HFFc6 (cell line): ENCODE measurements at regions not wholly inside any gene's neighbourhood (a gene's known extent, or its start where the extent isn't known, plus 50 kb on each side); places are given as distances from the start of the nearest gene placed in this dataset.

Experiments
- DNase-seq: peaks from one replicate; pipeline ENCODE4 v3.0.0-alpha.2; 2018
- H3K27ac Mint-ChIP-seq: 2 replicates; pipeline ENCODE4 v1.8.0; 2020; ENCODE audit warnings: mild to moderate bottlenecking, mixed read lengths
- H3K27me3 Mint-ChIP-seq: 2 replicates; pipeline ENCODE4 v1.8.0; 2021; ENCODE audit warnings: mild to moderate bottlenecking, moderate library complexity, mixed read lengths; ENCODE audit not compliant: insufficient read depth
- H3K36me3 Mint-ChIP-seq: 2 replicates; pipeline ENCODE4 v1.8.0; 2021; ENCODE audit warnings: low read depth, mixed read lengths
- H3K4me1 Mint-ChIP-seq: 2 replicates; pipeline ENCODE4 v1.8.0; 2020; ENCODE audit warnings: low read depth, mixed read lengths
- H3K4me3 Mint-ChIP-seq: 2 replicates; pipeline ENCODE4 v1.8.0; 2020; ENCODE audit warnings: mild to moderate bottlenecking, moderate library complexity, mixed read lengths
- H3K9me3 Mint-ChIP-seq: 2 replicates; pipeline ENCODE4 v1.8.0; 2020; ENCODE audit warnings: mild to moderate bottlenecking, mixed read lengths
- CTCF ChIP-seq: fragments of 200-600 bp; sonication (generic); IDR thresholded peaks from 2 replicates; pipeline ENCODE4 v1.5.0; 2021; ENCODE audit warnings: antibody characterized with exemption, mild to moderate bottlenecking

GRCh38 chr9:129282272-129282671, 104.2 kb upstream of the IER5L start:
- H3K9me3 Mint-ChIP-seq, result no peaks in the 10 kb centered on the region
- no peak overlapping the region for H3K27ac Mint-ChIP-seq
- peaks cover 2% of the 10 kb centered on the region; the same call in 1 of the 2 replicates for H3K27me3 Mint-ChIP-seq
- TF ChIP-seq CTCF, result no peak
- no peak for DNase-seq
- no peak overlapping the region for H3K4me3 Mint-ChIP-seq
- no peaks in the 10 kb centered on the region for H3K36me3 Mint-ChIP-seq
- peaks cover 8% of the 10 kb centered on the region; the same call in 1 of the 2 replicates for H3K4me1 Mint-ChIP-seq

GRCh38 chr9:129281506-129282145, 103.6 kb upstream of the IER5L start:
- Mint-ChIP-seq H3K4me3 (no peak overlapping the region), H3K27me3 (peaks cover 2% of the 10 kb centered on the region; the same call in 1 of the 2 replicates), H3K9me3 (no peaks in the 10 kb centered on the region), H3K4me1 (peaks cover 8% of the 10 kb centered on the region; the same call in 1 of the 2 replicates), H3K36me3 (no peaks in the 10 kb centered on the region), H3K27ac (no peak overlapping the region)
- no peak for TF ChIP-seq CTCF
- no peak for DNase-seq

GRCh38 chr9:129280623-129281271, 102.7 kb upstream of the IER5L start:
- Mint-ChIP-seq H3K4me1 (peaks cover 11% of the 10 kb centered on the region), H3K9me3 (no peaks in the 10 kb centered on the region), H3K27ac (no peak overlapping the region), H3K36me3 (no peaks in the 10 kb centered on the region), H3K4me3 (no peak overlapping the region), H3K27me3 (peaks cover 3% of the 10 kb centered on the region)
- TF ChIP-seq CTCF, result no peak
- DNase-seq, result no peak

- no peaks in the 10 kb centered on the region for H3K36me3 Mint-ChIP-seq
- no peak for TF ChIP-seq CTCF
- no peaks in the 10 kb centered on the region for H3K9me3 Mint-ChIP-seq
- peaks cover 3% of the 10 kb centered on the region for H3K27me3 Mint-ChIP-seq
- no peak for DNase-seq
- H3K4me3 Mint-ChIP-seq, result no peak overlapping the region
- peaks cover 16% of the 10 kb centered on the region for H3K4me1 Mint-ChIP-seq
- H3K27ac Mint-ChIP-seq, result no peak overlapping the region
These were observed 102.2 kb upstream of the IER5L start for GRCh38 chr9:129280236-129280622.

GRCh38 chr9:129278391-129279237, 100.6 kb upstream of the IER5L start:
- Mint-ChIP-seq H3K4me3 (no peak overlapping the region), H3K27ac (no peak overlapping the region), H3K4me1 (peaks cover 19% of the 10 kb centered on the region), H3K36me3 (no peaks in the 10 kb centered on the region), H3K27me3 (peaks cover 7% of the 10 kb centered on the region), H3K9me3 (no peaks in the 10 kb centered on the region)
- no peak for TF ChIP-seq CTCF
- DNase-seq, result no peak
